HG02763 (cell line): ENCODE measurements at regions not wholly inside any gene's neighbourhood (a gene's known extent, or its start where the extent isn't known, plus 50 kb on each side); places are given as distances from the start of the nearest gene placed in this dataset.
"Not testable (repeated sequence)": the region's sequence is repeated elsewhere in the genome, so short reads cannot be mapped to it uniquely, and the experiment has no call there.

Source experiments
- ATAC-seq: cut with Tn5 transposase; IDR thresholded peaks from one replicate; pipeline ENCODE4 v1.9.1; 2021; ENCODE audit warnings: mild to moderate bottlenecking, moderate library complexity; ENCODE audit not compliant: unreplicated experiment

- ATAC-seq: not testable (repeated sequence)
These were observed 67.3 kb upstream of the EZR start for GRCh38 chr6:158886346-158886977.

GRCh38 chr6:158881884-158882283 lies 62.7 kb upstream of the EZR start:
- not testable (repeated sequence) for ATAC-seq

- not testable (repeated sequence) for ATAC-seq
These were observed 62.1 kb upstream of the EZR start for GRCh38 chr6:158881276-158881675.

- ATAC-seq: no peak
These were observed 60.0 kb upstream of the EZR start for GRCh38 chr6:158879180-158879579.

DNA sequence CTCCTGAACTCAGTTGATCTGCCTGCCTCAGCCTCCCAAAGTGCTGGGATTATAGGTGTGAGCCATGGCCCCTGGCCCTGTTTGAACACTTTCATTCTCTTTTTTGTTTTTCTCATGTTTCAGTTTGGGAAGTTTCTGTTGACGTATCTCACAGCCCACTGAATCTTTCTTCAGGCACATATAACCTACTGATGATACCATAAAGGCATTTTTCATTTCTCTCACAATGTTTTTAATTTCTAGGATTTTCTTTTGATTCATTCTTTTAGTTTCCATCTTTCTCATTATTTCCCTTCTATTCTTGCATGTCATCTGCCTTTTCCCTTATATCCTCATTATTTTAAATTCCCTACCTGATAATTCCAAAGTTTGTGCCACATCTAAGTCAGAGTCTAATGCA lies 58.5 kb upstream of the EZR start:
- ATAC-seq: no peak

DNA sequence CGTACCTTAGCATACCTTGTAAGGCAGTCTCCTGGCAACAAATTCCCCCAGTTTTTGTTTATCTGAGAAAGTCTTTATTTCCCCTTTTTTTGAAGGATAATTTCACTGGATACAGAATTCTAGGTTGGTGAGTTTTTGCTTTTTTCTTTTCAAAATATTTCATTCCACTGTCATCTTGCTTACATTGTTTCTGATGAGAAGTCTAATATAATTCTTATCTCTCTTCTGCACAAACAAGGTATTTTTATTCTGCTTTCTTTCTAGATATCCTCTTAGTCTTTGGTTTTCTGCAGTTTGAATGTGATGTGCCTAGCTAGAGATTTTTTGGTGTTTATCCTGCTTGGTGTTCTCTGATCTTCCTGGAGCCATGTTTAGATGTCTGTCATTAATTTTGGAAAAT lies 57.7 kb upstream of the EZR start:
- ATAC-seq: no peak

DNA sequence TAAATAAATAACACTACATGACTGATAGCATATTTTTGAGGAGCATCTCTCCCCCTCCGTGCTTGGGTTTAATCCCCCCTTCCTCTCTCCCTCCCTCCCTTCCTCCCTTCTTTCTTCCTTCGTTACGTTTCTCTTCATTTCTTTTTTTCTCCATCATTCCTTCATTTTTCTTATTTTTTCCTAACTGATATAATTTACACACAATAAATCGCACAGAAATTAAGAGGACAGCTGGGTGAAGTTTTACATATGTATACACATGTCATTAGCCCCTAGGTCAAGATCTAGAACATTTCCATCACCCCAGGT lies 51.4 kb upstream of the EZR start:
- ATAC-seq: no peak

DNA sequence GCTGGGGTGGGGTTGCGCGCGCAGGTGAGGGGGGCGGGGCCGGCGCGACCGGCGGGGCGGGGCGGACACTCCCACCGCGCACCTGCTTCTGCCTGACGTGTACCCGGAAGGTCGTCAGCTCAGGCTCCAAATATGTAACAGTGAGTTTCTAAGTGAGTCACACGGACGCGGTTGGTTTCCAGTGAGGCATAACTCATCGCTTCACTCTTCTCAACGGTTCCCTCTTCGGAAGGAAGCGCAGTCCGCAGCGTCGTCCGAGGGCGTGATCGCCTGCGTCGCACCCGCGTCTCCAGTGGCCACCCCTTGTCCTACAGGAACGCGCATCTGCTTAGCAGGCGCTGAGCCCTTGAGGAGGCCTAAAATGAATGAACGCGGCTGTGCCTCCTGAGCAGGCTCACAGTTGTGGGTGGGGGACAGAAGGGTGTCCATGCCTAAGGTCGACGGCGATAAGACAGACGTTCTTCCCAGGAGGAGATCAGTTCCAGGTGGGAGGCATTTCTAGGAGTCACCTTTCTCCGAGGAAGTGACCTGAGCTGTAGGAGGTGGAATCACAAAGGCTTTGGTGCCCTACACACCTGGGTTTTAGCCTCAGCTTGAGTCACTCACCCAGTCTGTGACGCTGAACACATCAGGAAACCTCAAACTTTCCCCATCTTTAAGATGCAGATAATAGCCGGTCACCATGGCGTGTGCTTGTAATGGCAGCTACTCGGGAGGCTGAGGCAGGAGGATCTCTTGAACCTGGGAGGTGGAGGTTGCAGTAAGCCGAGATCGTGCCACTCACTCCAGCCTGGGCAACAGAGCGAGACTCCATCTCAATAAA lies 50.9 kb upstream of the EZR start:
- ATAC-seq: peak; percentile 91

DNA sequence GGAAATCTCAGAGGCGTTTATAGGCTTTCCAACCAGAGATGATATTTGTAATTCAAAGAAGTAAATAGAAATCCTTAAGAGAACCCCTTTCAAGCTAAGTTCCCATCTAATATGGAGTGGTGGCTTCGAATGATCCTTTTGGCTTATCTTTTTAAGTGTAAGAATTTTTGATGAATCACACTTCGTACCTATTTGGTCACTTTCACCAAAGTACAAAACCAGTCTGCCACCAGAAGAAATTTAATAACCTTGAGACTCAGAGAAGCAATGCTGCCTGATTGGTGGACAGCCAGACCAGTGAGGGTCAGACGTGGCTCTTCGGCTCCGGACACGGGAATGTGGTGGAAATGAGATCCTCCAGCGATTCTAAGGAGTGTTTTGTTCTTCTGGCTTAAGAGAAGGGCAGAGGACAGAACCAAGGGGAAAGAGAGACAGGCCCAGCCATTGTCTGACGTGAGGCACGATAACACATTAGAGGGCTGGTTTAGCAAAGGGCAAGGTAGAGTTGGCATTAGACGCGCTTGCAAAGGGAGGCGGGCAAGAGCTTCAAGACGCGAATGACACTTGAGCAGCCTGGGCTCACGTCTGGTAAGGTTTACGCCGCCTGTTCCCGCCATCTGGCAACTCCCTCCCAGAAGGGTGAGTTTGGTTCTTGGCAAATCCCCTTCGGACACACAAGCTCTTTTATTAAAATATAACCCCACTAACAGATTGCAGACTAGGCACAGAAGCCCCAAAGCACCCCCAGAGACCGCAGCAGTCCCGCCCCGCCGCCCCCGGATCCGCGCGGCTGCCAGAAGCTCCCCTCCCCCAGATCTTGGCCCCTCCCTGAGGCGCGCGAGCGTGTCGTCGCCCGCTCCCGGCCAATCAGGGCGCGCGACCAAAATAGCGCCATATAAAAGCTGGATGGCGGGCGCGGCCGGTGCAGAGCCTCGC lies 50.0 kb upstream of the EZR start:
- ATAC-seq: peak; percentile 20
